Right kidney (tissue), 1 donor: ENCODE measurements at regions not wholly inside any gene's neighbourhood (a gene's known extent, or its start where the extent isn't known, plus 50 kb on each side); places are given as distances from the start of the nearest gene placed in this dataset.

Experiments used
- DNase-seq: peaks from one replicate; pipeline ENCODE4 v3.0.0-alpha.2; 2016

DNA sequence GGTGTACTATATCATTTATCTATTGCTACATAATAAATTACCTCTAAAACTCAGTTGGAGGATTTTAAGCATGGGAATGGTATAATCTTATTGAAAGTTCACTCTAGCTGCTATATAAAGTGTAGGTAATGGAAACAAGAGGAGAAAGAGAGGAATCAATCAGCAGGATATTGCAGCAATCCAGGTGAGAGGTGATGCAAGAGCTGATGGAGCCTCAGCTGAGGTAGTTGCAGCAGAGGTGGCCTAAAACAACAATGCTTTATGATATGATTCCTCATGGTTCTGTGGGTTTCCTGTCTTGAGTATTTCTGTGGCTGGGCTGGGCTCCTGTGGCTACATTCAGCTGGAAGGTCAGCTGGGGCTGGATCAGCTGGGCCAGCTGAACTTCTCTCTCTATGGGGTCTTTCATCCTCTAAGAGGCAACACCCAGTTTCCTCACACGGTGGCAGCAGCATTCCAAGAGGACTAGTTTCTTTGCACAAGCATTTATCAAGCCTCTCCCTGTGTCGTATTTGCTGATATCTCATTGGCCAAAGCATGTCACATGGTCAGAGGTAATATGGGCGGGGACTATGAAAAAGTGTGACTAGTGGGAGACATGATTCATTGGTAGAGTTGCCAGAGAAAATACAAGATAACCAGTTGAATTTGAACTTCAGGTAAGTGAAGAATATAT is 135.4 kb upstream of the LARGE1 start:
- no peak for DNase-seq

DNA sequence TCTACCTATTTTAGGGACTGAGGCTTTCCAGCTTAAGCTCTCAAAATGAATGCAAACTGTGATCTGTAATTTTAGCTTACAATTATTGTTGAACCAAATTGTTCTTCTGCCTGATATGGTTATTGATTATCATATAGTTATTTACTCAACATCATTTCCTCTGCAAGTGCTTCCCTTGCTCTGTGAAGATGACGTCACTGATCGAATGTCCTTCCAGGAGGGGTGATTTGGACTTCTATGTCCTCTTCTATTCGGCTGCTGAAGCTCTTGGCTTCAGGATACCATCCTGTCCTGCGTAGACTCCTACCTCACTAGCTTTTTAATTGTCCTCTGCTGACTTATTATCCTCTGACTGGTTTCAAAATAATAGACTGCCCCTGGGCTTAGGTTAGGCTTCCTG is 137.4 kb upstream of the LARGE1 start:
- DNase-seq: no peak

DNA sequence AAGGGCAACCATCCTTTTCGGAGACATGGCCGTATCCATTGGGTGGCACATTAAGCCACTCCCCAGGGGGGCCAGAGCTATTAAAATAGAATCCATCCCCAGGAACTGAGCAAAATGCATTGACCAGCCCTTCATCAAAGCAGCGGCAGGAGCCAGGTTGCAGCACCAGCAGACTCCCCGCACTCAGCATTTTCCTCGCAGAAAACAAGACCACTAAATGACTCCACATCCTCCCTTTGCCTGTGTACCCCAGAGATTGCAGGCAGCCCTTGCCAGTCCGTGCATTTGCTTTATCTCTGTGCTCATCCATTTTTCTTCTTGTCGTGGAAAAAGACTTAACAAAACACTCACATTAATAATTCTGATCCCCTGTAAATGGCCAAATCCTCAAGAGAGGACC is 144.4 kb upstream of the LARGE1 start:
- no peak for DNase-seq

DNA sequence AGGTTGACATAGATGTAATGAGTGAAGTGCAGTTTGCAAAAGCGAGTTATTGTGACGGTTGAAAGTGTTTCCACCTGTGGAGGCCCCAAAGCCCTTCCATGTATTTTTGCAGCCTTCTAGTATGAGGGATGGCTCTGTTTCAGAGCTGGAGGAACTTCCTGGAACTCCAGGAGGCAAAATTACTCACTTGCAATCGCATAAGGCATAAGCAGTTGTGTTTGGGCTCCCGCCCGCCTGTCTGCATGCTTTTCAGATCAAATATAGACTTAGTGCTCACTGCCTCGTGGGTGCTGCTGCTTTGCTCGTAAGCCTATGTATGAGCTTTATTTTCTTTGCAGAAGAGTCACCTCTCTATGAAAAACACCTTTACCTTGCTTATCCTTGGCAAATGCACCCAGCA is 146.8 kb upstream of the LARGE1 start:
- DNase-seq: no peak

DNA sequence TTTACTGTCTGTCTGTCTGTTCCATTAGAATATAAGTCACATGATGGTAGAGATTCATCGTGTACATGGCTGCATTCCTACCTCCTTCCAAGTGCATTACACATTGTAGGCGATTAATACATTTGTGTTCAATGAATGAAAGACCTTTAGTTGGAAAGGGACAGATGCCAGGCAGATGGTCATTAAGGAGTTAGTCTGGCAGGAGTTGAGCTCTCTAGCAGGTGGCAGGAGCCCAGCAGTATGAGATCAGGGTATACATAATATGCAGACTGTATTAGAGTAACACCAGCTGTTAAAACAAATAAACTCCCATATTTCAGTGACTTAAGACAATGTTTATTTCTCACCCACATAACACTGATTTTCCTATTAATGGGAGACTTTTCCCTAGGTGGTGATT is 147.7 kb upstream of the LARGE1 start:
- no peak for DNase-seq

DNA sequence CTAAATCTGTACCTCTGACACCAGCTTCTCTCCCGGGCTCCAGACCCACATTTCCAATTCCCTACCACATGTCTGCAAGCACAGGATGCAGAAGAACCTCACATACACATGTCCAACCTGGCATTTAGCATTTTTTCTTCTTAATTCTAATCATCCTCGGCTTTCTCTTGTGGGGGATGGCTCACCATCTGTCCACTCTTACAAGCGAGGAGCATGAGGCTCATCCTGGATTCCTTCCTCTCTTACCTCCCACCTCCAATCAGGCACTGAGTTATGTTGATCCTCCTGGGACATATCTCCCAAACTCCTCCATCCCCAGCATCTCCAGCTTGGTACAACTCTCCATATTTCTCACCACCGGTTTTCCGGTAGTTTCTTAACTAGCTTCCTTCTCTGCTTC is 149.8 kb upstream of the LARGE1 start:
- no peak for DNase-seq

DNA sequence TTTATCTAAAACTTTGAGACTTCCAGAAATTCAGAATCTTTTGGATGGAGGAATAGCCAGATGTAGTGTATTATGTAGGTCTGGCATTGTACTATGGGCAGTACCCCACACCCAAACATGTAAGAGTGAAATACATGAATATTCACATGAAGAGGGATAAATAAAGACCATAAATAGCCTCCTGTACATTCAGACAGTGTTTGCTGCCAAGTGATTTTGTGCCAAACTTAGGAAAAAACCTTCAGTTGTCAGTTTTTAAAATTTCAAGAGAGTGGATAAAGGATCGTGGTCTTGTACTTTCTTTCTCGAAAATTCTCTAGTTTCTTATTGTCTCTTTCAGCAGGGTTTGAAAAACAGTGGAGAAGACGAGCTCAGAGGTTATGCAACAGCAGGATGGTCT is 150.3 kb upstream of the LARGE1 start:
- no peak for DNase-seq

DNA sequence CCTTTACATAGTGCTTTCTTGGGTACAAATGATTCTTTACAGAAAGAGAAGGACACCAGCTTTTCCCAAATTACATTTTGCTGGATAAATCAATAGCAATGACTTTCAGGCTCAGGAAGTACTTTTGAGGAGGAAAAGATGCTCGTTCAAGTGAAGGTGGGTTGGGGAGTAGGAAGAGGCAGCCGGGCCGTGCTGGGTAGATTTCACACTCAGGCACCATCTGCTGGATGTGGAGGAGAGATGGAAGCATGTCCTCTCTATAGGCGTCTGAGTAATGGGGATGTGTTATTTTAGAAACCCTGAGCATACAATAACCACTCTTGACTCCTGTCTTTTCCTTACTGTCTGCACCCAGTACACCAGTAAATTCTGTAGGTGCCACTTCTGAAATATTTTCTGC is 152.3 kb upstream of the LARGE1 start:
- DNase-seq: no peak

DNA sequence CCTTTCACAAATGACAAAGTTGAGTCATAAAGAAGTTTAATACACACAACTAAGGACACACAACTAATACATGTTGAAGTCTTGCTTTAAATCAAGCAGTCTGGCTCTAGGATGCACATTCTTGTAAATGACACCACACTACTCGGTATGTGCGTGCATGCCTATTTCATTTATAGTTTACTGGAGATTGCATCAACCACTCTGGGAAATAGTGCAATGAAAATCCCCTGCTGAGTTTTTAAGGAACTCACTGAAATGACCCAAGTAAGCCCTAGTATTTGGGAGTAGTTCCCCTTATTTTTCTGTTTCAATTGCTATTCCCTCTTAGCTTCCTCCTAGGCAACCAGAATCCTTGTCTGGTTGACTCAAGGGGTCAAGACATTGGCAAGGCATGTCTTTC is 160.2 kb upstream of the LARGE1 start:
- DNase-seq: no peak

DNA sequence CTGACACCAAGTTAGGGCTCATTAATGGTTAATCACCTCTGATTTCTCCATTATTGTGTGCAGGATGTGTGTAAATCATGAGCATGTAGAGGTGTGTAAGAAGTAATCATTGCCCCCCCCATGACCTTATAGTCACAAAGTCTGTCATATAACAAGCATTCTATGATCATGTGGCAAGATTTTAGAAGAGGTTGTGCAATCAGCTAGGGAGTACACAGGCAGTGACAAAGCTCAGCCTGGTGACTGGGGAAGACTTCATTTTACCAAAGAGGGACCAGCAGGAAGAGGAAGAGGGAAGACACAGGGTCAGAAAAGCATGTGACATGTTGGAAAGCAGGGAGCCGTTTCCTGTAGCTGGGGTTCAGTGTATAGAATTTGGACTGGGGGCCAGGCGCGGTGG is 176.5 kb upstream of the LARGE1 start:
- DNase-seq: no peak

DNA sequence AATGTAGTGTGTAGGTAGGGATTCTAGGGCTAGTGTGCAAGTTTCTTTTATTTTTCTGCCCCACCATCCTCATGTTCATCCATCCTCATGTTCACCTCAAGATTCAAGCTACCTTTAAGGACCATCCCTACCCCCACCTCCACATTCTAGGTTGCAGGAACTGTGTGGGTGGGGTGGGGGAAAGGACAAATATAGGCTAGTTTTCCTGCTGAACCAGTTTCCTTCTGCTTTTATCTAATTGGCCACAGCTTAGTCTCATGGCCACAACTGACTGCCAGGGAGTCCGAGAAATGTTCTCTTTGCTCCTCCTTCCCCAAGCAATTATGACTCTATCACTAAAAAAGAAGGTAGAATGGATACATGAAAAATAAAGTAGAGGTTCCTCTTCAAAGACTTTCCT is 179.0 kb upstream of the LARGE1 start:
- DNase-seq: no peak

DNA sequence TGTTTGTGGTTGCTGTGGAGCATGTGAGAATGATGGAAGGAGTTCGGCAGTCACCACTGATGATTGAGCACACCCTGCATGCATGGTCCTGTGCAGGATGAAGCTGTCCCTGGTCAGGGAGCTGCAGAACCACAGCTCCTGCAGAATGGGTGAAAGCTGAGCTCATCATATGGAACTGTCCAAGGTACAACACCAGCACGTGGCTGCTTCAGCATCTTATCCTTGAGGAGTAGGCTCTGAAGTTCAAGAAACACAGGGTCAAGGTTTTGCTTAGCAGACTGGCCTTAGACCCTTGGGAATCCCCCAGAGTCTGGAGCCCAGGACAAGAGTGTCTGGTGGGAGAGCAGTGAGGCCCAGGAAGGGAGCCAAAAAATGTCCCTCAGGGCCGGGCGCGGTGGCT is 182.4 kb upstream of the LARGE1 start:
- DNase-seq: no peak

DNA sequence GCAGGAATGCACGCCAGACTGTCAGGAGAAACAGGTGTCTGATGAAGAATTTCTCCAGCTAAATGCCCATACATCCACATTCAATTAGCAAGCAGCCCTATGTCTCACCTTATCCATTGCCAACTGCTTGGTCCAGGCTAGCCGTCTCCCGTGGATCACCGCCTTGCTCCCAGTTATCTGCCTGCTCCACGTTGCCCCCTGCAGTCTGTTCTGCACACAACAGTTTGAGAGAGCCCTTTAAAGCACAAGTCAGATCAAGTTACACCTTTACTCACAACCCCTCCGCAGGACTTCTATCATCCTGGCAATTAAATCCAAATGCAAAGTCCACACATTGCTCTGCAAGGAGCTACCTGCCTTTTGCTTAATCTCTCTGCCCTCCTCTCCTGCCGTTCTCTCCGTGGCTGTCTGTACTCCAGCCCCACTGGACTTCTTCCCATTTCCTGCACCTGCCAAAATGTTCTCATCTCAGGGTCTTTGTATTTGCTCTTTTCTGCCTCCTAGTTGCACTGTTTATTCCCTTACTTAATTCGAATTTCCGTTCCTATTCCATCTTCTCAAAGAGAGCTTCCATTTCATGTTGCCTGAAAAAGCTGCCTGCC is 185.3 kb upstream of the LARGE1 start:
- DNase-seq: peak; percentile 32

DNA sequence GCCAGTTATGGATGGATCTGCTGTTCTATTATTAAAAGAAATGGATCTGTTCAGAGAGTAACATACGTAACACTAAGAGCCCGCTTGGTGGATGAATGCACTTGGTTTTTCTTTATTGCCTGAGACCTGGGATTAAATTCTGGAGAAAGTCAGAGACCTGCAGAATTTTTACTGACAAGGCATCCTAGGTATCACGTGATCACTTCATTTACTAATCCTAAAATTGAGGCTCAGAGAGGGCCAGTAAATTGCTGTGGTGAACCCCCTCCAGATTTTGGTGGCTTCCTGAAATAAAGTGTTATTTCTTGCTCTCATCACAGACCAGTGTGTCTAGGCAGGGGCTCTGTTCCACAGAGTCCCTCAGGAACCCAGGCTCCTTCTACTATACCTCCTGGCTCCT is 187.9 kb upstream of the LARGE1 start:
- no peak for DNase-seq

DNA sequence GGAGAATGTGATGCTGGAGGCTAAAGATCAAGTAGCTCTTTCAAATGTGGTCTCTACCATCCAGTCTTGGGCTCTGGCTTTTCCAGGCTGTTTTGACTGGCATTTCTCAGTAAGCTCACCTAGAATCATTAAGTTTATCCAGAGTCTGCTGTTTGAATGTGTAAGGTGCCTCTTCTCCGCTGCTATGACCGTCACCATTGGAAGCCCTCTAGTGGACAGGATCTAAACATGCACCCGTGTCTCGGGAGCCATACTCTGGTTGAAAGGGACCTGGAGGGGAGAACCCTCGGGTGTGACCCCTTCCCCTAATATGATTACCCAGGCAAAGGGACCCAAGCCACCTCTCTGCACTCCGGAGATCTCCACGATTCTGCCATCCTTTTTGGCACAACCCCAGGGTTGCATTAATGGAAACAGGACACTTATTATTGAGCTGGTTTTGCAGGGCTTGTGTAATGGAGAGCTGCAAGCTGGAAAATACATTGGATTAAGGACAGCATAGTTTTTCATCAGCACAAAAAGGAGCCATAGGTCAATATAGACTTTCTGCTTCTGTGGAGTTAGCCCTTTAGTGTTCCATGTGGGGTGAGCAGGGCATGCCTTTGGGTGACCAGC is 191.0 kb upstream of the LARGE1 start:
- peak; percentile 11 for DNase-seq

DNA sequence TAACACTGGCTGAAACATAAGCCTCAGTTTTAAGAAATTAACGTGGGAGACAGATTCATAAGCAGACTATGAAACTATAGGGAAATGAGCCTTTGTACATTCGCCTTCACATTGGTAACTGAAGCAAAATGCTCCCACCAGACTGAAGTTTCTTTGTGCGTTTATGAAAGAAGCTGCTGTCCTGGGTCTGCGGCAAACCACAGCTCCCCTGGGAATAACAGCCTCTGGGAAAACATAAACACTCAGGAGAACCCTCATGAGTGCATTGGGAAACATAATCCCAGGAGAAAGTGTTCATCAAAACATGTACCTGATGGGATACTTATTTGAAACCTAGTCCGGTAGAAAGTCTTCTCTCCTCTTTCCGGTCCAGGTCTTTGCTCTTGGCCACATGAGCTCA is 193.1 kb upstream of the LARGE1 start:
- no peak for DNase-seq

DNA sequence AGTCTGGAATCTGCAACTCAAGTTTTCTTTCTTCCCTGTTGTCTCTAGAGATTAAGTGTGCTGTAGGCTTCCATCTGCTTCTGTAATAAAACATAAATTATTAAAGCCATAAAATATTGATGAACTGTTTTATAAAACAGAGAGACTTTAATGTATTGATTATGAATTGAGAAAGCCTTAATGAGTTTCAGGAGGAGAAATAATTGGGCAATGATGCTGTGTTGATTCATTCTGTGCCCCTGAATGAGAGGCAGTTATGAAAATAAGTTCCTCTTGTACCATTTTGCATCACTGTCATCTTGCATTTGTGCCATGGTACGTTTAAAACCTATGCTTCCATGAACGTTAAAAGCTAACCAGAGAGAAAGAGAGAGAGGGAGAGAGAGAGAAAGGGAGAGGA is 194.1 kb upstream of the LARGE1 start:
- DNase-seq: no peak

DNA sequence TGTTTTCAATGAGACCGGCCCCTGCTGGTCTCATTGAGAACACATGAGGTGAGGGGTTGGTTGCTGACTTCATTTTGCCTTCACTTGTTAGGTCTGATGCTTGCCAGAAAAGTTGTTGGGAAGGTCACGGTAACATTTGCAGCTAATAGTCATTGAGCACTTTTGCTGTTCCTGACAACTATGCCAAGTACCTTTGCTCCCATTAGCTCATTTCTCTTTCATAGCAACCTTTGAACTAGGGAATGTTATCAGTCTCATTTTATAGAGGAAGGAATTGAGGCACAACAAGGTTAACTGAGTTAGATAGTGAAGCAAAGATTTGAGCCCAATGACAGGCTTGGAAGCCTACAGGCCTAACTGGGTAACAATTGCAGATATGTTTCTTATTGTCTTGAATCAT is 195.4 kb upstream of the LARGE1 start:
- no peak for DNase-seq

DNA sequence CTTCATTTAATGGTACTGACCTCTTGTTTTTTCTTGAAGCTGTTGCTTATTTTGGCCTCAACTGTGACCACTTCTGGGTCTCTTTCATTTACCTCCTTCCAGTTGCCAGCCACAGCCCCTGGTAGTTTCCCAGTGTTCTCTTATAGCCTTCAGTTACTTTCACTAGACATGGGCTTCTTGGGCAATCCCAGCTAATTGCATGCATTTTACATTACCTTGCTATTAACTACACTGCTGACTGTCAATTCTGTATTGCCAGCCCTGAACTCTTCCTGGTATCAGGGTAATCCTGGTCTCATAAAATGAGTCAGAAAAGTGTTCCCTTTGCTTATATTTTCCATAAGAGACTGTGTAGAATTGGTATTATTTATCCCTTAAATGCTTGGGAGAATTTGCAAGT is 195.8 kb upstream of the LARGE1 start:
- no peak for DNase-seq

DNA sequence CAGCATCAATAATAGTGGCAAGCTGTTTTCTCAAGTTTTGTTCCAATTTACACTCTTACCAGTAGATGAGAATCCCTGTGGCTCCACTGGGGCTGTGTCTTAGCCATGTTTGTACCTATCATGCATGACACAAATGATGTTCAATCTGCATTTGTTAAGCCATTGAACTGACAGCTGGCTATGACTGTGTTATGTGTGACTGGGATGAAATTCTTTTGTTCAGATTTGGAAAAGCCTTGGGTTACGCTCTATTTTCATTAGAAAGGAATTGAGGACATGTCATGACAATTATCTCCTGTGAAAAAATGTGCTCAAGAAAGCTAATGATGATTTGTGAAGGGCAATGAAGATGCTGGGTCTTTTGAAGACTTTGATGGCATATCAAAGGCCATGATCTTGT is 201.8 kb upstream of the LARGE1 start:
- no peak for DNase-seq

DNA sequence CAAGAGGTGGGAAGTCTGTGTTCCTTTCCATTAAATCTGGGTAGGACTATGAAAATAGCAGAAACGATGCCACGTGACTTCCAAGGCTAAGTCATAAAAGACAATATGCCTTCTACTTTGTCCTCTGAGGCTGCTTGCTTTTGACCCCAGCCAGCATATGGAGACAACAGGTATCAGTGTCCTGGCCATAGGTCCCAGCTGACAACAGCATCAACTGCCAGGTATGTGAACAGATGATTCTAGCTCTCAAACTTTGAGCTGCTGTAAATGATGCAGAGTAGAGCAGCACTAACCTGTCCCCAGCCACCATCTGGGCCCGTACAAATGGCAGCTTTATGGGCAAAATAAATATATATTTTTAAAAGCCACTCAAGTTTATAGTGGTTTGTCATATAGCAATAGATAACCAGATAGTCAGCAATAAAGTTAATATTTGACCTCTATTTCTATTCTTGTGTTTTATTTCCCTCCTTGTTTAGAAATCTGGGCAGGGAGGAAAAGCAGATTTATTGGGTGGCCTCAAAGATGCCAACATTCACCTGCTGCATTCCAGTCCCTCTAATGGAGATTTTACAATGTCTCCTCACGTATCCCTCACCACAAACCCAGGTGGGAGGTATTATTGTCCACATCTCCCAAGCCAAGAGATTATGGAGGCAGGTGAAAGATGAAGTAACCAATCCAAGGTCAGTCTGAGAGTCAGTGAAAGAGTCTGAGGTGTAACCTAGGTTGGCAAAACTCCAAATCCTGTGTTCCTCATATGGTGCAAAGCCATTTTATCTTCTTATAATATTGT is 209.6 kb upstream of the LARGE1 start:
- DNase-seq: no peak

DNA sequence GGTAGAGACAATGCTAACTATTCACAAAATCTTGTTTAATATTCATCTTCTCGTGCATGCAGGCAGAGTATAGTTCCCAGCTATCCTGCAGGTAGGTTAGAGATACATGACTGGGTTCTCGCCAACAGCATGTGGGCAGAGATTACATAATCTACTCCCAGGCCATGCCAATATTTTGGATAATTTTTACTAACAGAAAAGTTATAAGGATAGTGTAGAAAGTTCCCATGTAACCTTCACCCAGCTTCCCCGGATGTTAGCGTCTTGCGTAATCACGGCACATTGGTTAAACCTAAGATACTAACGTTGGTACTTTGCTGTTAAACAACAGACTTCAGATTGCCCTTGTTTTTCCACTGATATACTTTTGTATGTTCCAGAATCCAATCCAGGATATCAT is 215.5 kb upstream of the LARGE1 start:
- DNase-seq: no peak

DNA sequence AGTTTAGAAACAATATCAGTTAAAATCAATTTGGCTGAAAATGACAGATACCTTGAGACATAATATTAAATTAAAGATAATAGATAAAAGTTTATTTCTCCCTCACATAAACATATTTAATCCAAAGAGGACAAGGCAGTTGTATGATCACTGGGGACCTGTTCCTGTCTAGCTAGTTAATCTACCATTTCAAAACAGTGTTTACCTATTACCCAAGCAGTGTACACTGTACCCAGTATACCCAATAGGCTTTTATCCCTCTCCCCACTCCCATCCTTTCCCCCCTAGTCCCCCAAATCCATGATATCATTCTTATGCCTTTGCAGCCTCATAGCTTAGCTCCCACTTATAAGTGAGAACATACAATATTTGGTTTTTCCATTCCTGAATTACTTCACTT is 229.7 kb upstream of the LARGE1 start:
- no peak for DNase-seq

DNA sequence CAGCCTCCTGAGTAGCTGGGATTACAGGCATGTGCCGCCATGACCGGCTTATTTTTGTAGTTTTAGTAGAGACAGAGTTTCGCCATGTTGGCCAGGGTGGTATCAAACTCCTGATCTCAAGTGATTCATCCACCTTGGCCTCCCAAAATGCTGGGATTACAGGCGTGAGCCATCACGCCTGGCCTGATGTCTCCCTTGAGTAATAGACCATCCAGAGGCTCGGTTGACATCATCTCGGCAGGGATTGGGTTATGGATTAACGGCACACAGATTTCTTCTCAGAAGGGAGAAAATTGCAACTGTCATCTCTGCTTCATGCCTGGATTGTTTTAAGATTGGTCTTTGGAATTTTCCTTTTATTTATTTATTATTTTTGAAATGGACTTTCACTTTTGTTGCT is 239.2 kb upstream of the LARGE1 start:
- DNase-seq: no peak
